ENCODE measurements at regions not wholly inside any gene's neighbourhood (a gene's known extent, or its start where the extent isn't known, plus 50 kb on each side); places are given as distances from the start of the nearest gene placed in this dataset.

DNA sequence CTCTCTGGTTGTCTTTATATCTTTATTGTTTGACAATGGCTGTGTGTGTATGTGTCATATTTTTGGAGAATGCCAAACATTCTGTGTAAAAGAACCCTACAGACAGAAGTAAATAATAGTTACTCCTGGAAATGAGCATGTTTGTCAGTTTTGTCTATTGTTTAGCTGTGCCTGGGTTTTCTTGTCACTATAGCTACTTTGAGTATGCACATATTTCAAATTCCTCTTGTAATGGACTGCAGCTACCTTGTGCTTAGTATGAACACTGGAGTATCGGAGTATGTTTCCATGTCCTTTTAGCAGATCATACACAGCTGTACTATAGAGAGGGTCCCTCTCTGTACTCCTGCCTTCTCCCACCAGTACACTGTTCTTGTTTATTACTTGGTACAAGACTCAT, 58.0 kb upstream of the DOCK10 start:
- no peak for TF ChIP-seq POLR2AphosphoS5 (IDR thresholded peaks at IDR 0.05)
- TF ChIP-seq, protein P1, sequence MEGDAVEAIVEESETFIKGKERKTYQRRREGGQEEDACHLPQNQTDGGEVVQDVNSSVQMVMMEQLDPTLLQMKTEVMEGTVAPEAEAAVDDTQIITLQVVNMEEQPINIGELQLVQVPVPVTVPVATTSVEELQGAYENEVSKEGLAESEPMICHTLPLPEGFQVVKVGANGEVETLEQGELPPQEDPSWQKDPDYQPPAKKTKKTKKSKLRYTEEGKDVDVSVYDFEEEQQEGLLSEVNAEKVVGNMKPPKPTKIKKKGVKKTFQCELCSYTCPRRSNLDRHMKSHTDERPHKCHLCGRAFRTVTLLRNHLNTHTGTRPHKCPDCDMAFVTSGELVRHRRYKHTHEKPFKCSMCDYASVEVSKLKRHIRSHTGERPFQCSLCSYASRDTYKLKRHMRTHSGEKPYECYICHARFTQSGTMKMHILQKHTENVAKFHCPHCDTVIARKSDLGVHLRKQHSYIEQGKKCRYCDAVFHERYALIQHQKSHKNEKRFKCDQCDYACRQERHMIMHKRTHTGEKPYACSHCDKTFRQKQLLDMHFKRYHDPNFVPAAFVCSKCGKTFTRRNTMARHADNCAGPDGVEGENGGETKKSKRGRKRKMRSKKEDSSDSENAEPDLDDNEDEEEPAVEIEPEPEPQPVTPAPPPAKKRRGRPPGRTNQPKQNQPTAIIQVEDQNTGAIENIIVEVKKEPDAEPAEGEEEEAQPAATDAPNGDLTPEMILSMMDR (IDR thresholded peaks at IDR 0.05), result no peak
- TF ChIP-seq POLR2A (IDR thresholded peaks at IDR 0.05), result no peak
- TF ChIP-seq EP300 (IDR thresholded peaks at IDR 0.05), result no peak

Measured in upper lobe of left lung (tissue), 4 donors.